Neural cell (in vitro differentiated cells): ENCODE measurements at regions not wholly inside any gene's neighbourhood (a gene's known extent, or its start where the extent isn't known, plus 50 kb on each side); places are given as distances from the start of the nearest gene placed in this dataset.

ENCODE experiments used
- H2AFZ ChIP-seq: fragments of 200-600, 300-800 bp; sonication (generic), shearing (Covaris generic); 2 replicates; pipeline ENCODE4 v1.6.0; 2014; ENCODE audit warnings: low read depth, mild to moderate bottlenecking, antibody characterized with exemption, low read length, moderate library complexity
- H3F3A ChIP-seq: fragments of 200-600 bp; shearing (Covaris generic); 2 replicates; pipeline ENCODE4 v1.6.1; 2016; ENCODE audit warnings: mild to moderate bottlenecking, moderate library complexity, mixed read lengths, antibody characterized with exemption, low read length; ENCODE audit not compliant: insufficient read depth, poor library complexity, severe bottlenecking
- H3K27ac ChIP-seq: fragments of 200-600, 300-800 bp; sonication (generic), shearing (Covaris generic); 2 replicates; pipeline ENCODE4 v1.5.1; 2014; ENCODE audit warnings: mild to moderate bottlenecking, low read length, moderate library complexity
- H3K27me3 ChIP-seq: fragments of 300-800, 200-600 bp; sonication (generic), shearing (Covaris generic); 2 replicates; pipeline ENCODE4 v1.6.0; 2014; ENCODE audit warnings: mild to moderate bottlenecking, low read depth, low read length, moderate library complexity; ENCODE audit not compliant: insufficient read depth
- H3K36me3 ChIP-seq: fragments of 300-800, 200-600 bp; sonication (generic), shearing (Covaris generic); 2 replicates; pipeline ENCODE4 v1.5.1; 2014; ENCODE audit warnings: mild to moderate bottlenecking, antibody characterized with exemption, low read length, moderate library complexity; ENCODE audit not compliant: insufficient read depth
- H3K4me2 ChIP-seq: fragments of 300-800, 200-600 bp; sonication (generic), shearing (Covaris generic); 2 replicates; pipeline ENCODE4 v1.6.0; 2014; ENCODE audit warnings: mild to moderate bottlenecking, low read length
- H3K4me3 ChIP-seq: fragments of 300-800, 200-600 bp; sonication (generic), shearing (Covaris generic); 2 replicates; pipeline ENCODE4 v1.5.1; 2014; ENCODE audit warnings: mild to moderate bottlenecking, low read length, moderate library complexity
- H3K79me2 ChIP-seq: fragments of 200-600 bp; shearing (Covaris generic); replicated peaks from 2 replicates; pipeline ENCODE4 v1.6.0; 2014; ENCODE audit warnings: mild to moderate bottlenecking, low read length, moderate library complexity; ENCODE audit not compliant: insufficient read depth
- H3K9ac ChIP-seq: fragments of 300-800, 200-600 bp; sonication (generic), shearing (Covaris generic); 2 replicates; pipeline ENCODE4 v1.6.1; 2016; ENCODE audit warnings: mild to moderate bottlenecking, low read length, mixed read lengths
- H3K9me2 ChIP-seq: fragments of 200-600 bp; shearing (Covaris generic); 2 replicates; pipeline ENCODE4 v1.6.1; 2016; ENCODE audit warnings: mild to moderate bottlenecking, low read length, mixed read lengths; ENCODE audit not compliant: insufficient read depth
- H3K9me3 ChIP-seq: fragments of 200-600, 300-800 bp; sonication (generic), shearing (Covaris generic); 2 replicates; pipeline ENCODE4 v1.6.1; 2016; ENCODE audit warnings: mild to moderate bottlenecking, mixed run types, low read length, moderate library complexity, mixed read lengths
- H4K20me1 ChIP-seq: fragments of 200-600 bp; shearing (Covaris generic); 2 replicates; pipeline ENCODE4 v1.6.1; 2016; ENCODE audit warnings: mild to moderate bottlenecking, mixed run types; ENCODE audit not compliant: insufficient read depth
- CTCF ChIP-seq: fragments of 450-650 bp; IDR thresholded peaks from 2 replicates; pipeline ENCODE4 v1.5.1; 2014; ENCODE audit warnings: antibody characterized with exemption, mild to moderate bottlenecking, moderate library complexity; ENCODE audit not compliant: poor library complexity, severe bottlenecking
- EP300 ChIP-seq: fragments of 450-650 bp; conservative IDR thresholded peaks from 2 replicates; pipeline ENCODE4 v1.6.1; 2014; ENCODE audit warnings: antibody characterized with exemption, mild to moderate bottlenecking, moderate library complexity; ENCODE audit not compliant: poor library complexity, severe bottlenecking
- EZH2 ChIP-seq: fragments of 200-600, 300-800 bp; shearing (Covaris generic), sonication (generic); IDR thresholded peaks from 2 replicates; pipeline ENCODE4 v1.6.1; 2014; ENCODE audit warnings: antibody characterized with exemption, low read length, borderline replicate concordance, mild to moderate bottlenecking; ENCODE audit not compliant: insufficient read depth, poor library complexity, severe bottlenecking
- MXI1 ChIP-seq: fragments of 450-650 bp; conservative IDR thresholded peaks from 2 replicates; pipeline ENCODE4 v1.6.1; 2014; ENCODE audit warnings: antibody characterized with exemption, mild to moderate bottlenecking; ENCODE audit not compliant: poor library complexity, severe bottlenecking
- POLR2AphosphoS5 ChIP-seq: IDR thresholded peaks from 2 replicates; pipeline ENCODE4 v1.6.1; 2012
- RAD21 ChIP-seq: fragments of 450-650 bp; conservative IDR thresholded peaks from 2 replicates; pipeline ENCODE4 v1.6.1; 2014; ENCODE audit warnings: antibody characterized with exemption, mild to moderate bottlenecking, moderate library complexity
- REST ChIP-seq: IDR thresholded peaks from 2 replicates; pipeline ENCODE4 v1.6.1; 2012; ENCODE audit warnings: borderline replicate concordance
- SMC3 ChIP-seq: fragments of 450-650 bp; conservative IDR thresholded peaks from 2 replicates; pipeline ENCODE4 v1.6.1; 2014; ENCODE audit warnings: antibody characterized with exemption, mild to moderate bottlenecking, moderate library complexity; ENCODE audit not compliant: poor library complexity
- TAF1 ChIP-seq: IDR thresholded peaks from 2 replicates; pipeline ENCODE4 v1.6.1; 2012; ENCODE audit warnings: low read depth

GRCh38 chr20:46797206-46797605, 87.8 kb downstream of the SLC2A10 start:
- no peak for TF ChIP-seq MXI1
- no peak for TF ChIP-seq RAD21
- no peak for TF ChIP-seq SMC3
- TF ChIP-seq EP300: no peak
- no peak for TF ChIP-seq POLR2AphosphoS5
- no peak for TF ChIP-seq CTCF
- no peak for TF ChIP-seq REST
- TF ChIP-seq EZH2: no peak
- no peak for TF ChIP-seq TAF1
- Histone ChIP-seq H3K36me3 (no peaks in the 10 kb centered on the region), H3K4me2 (no peak overlapping the region), H3F3A (no peaks in the 10 kb centered on the region), H3K79me2 (no peaks in the 10 kb centered on the region), H2AFZ (no peak overlapping the region), H3K4me3 (no peak overlapping the region), H3K9me2 (no peaks in the 10 kb centered on the region), H3K9me3 (no peaks in the 10 kb centered on the region), H4K20me1 (no peaks in the 10 kb centered on the region), H3K27me3 (no peaks in the 10 kb centered on the region), H3K9ac (no peak overlapping the region), H3K27ac (no peak overlapping the region)

GRCh38 chr20:46798430-46798829, 89.0 kb downstream of the SLC2A10 start:
- no peaks in the 10 kb centered on the region for H3K9me3 ChIP-seq

More at GRCh38 chr20:46798430-46798829, 89.0 kb downstream of the SLC2A10 start:
- H3K36me3 ChIP-seq: no peaks in the 10 kb centered on the region
- no peaks in the 10 kb centered on the region for H4K20me1 ChIP-seq
- H3K4me3 ChIP-seq: no peak overlapping the region
- no peaks in the 10 kb centered on the region for H3K9me2 ChIP-seq
- no peak overlapping the region for H3K4me2 ChIP-seq
- H3K27me3 ChIP-seq: no peaks in the 10 kb centered on the region
- H3K27ac ChIP-seq: no peak overlapping the region
- H3K9ac ChIP-seq: no peak overlapping the region
- no peaks in the 10 kb centered on the region for H3F3A ChIP-seq
- no peaks in the 10 kb centered on the region for H3K79me2 ChIP-seq
- TF ChIP-seq TAF1: no peak
- TF ChIP-seq RAD21: no peak
- no peak for TF ChIP-seq CTCF
- TF ChIP-seq EP300: no peak
- TF ChIP-seq EZH2: no peak
- no peak for TF ChIP-seq REST
- no peak for TF ChIP-seq POLR2AphosphoS5
- no peak overlapping the region for H2AFZ ChIP-seq
